Type B pancreatic cell (in vitro differentiated cells): ENCODE measurements at regions not wholly inside any gene's neighbourhood (a gene's known extent, or its start where the extent isn't known, plus 50 kb on each side); places are given as distances from the start of the nearest gene placed in this dataset.

Source experiments
- DNase-seq: peaks from one replicate; pipeline ENCODE4 v3.0.0; 2021; ENCODE audit warnings: mixed read lengths; ENCODE audit not compliant: unreplicated experiment; ENCODE audit errors: extremely low spot score
- H3K27ac Mint-ChIP-seq: 2 replicates; pipeline ENCODE4 v1.8.0; 2021; ENCODE audit warnings: mild to moderate bottlenecking, mixed read lengths
- H3K27me3 Mint-ChIP-seq: 2 replicates; pipeline ENCODE4 v1.8.0; 2021; ENCODE audit warnings: mixed read lengths
- H3K36me3 Mint-ChIP-seq: 2 replicates; pipeline ENCODE4 v1.8.0; 2021; ENCODE audit warnings: mixed read lengths
- H3K4me1 Mint-ChIP-seq: one replicate; pipeline ENCODE4 v1.8.0; 2021; ENCODE audit warnings: mixed read lengths; ENCODE audit not compliant: unreplicated experiment
- H3K4me3 Mint-ChIP-seq: 2 replicates; pipeline ENCODE4 v1.8.0; 2021; ENCODE audit warnings: mild to moderate bottlenecking, mixed read lengths
- H3K9me3 Mint-ChIP-seq: 2 replicates; pipeline ENCODE4 v1.8.0; 2021; ENCODE audit warnings: mixed read lengths
- CTCF ChIP-seq: fragments of 200-600 bp; sonication (generic); conservative IDR thresholded peaks from 2 replicates; pipeline ENCODE4 v1.5.0; 2021; ENCODE audit warnings: antibody characterized with exemption, mild to moderate bottlenecking

GRCh38 chr4:116400480-116400879 is 684.9 kb downstream of the TRAM1L1 start:
- Mint-ChIP-seq H3K4me3 (no peak overlapping the region), H3K36me3 (no peaks in the 10 kb centered on the region), H3K27ac (no peak overlapping the region), H3K27me3 (no peaks in the 10 kb centered on the region), H3K4me1 (no peaks in the 10 kb centered on the region), H3K9me3 (no peaks in the 10 kb centered on the region)
- no peak for TF ChIP-seq CTCF
- no peak for DNase-seq

- no peak for DNase-seq
- Mint-ChIP-seq H3K4me3 (no peak overlapping the region), H3K9me3 (no peaks in the 10 kb centered on the region), H3K4me1 (no peaks in the 10 kb centered on the region), H3K36me3 (no peaks in the 10 kb centered on the region), H3K27me3 (no peaks in the 10 kb centered on the region), H3K27ac (no peak overlapping the region)
- TF ChIP-seq CTCF, result no peak
These were observed 687.7 kb downstream of the TRAM1L1 start for GRCh38 chr4:116397714-116398113.

- Mint-ChIP-seq H3K4me3 (no peak overlapping the region), H3K4me1 (no peaks in the 10 kb centered on the region), H3K36me3 (no peaks in the 10 kb centered on the region), H3K27ac (no peak overlapping the region), H3K27me3 (no peaks in the 10 kb centered on the region), H3K9me3 (no peaks in the 10 kb centered on the region)
- no peak for TF ChIP-seq CTCF
- DNase-seq, result no peak
These were observed 688.1 kb downstream of the TRAM1L1 start for GRCh38 chr4:116397291-116397690.

- H3K9me3 Mint-ChIP-seq, result no peaks in the 10 kb centered on the region
- TF ChIP-seq CTCF, result no peak
- no peak overlapping the region for H3K4me3 Mint-ChIP-seq
These were observed 690.0 kb downstream of the TRAM1L1 start for GRCh38 chr4:116395408-116395807.

GRCh38 chr4:116391020-116391419 is 694.4 kb downstream of the TRAM1L1 start:
- Mint-ChIP-seq H3K27ac (no peak overlapping the region), H3K9me3 (no peaks in the 10 kb centered on the region), H3K36me3 (no peaks in the 10 kb centered on the region), H3K27me3 (no peaks in the 10 kb centered on the region), H3K4me3 (no peak overlapping the region), H3K4me1 (no peaks in the 10 kb centered on the region)
- no peak for TF ChIP-seq CTCF
- no peak for DNase-seq

More at GRCh38 chr4:116395408-116395807, 690.0 kb downstream of the TRAM1L1 start:
- Mint-ChIP-seq H3K27ac (no peak overlapping the region), H3K36me3 (no peaks in the 10 kb centered on the region), H3K4me1 (no peaks in the 10 kb centered on the region), H3K27me3 (no peaks in the 10 kb centered on the region)
- DNase-seq, result no peak

- no peak for DNase-seq
- Mint-ChIP-seq H3K27me3 (no peaks in the 10 kb centered on the region), H3K9me3 (no peaks in the 10 kb centered on the region), H3K4me3 (no peak overlapping the region), H3K4me1 (no peaks in the 10 kb centered on the region), H3K27ac (no peak overlapping the region), H3K36me3 (no peaks in the 10 kb centered on the region)
- TF ChIP-seq CTCF, result no peak
These were observed 696.2 kb downstream of the TRAM1L1 start for GRCh38 chr4:116389139-116389538.
